ENCODE measurements at regions not wholly inside any gene's neighbourhood (a gene's known extent, or its start where the extent isn't known, plus 50 kb on each side); places are given as distances from the start of the nearest gene placed in this dataset.

DNA sequence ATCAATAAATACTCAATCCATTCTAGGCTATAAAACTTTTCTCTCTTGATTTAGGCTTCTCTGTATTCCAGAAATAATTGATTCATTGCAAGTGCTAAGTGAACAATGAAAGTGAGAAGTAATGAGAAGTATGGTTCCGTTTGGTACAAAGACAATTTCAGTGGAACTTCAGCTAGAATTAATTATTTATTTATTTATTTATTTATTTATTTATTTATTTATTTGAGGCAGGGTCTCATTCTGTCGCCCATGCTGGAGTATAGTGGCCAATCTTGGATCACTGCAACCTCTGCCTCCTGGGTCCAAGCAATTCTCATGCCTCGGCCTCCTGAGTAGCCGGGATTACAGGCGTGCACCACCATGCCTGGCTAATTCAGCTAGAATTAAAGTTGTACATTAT lies 262.1 kb downstream of the B3GLCT start:
- TF ChIP-seq, protein P1, sequence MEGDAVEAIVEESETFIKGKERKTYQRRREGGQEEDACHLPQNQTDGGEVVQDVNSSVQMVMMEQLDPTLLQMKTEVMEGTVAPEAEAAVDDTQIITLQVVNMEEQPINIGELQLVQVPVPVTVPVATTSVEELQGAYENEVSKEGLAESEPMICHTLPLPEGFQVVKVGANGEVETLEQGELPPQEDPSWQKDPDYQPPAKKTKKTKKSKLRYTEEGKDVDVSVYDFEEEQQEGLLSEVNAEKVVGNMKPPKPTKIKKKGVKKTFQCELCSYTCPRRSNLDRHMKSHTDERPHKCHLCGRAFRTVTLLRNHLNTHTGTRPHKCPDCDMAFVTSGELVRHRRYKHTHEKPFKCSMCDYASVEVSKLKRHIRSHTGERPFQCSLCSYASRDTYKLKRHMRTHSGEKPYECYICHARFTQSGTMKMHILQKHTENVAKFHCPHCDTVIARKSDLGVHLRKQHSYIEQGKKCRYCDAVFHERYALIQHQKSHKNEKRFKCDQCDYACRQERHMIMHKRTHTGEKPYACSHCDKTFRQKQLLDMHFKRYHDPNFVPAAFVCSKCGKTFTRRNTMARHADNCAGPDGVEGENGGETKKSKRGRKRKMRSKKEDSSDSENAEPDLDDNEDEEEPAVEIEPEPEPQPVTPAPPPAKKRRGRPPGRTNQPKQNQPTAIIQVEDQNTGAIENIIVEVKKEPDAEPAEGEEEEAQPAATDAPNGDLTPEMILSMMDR (conservative IDR thresholded peaks at IDR 0.05), result no peak
- no peak overlapping the region for H3K27ac ChIP-seq

DNA sequence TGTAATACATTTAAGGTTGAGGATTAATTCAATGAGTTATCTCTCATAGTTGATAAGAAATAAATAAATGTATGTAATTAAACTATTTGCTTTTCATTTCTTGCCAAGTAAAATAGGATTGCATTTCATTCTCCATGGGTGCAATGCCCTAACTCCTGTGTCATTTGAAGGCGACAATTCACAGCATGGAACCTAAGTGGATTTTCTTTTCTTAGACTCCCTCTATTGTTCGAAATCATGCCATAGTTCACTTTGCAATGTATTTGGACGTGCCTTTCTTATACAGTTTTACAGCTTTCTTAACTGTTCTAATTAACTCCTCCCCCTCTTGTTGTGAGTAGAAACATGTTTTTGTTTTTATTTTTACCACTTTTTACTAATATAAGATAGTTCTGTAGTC lies 263.0 kb downstream of the B3GLCT start:
- no peak overlapping the region for H3K27ac ChIP-seq
- TF ChIP-seq, protein P1 (conservative IDR thresholded peaks at IDR 0.05), result no peak

- H3K27ac ChIP-seq, result no peak overlapping the region
- TF ChIP-seq, protein P1 (conservative IDR thresholded peaks at IDR 0.05), result no peak
These were observed 268.5 kb downstream of the B3GLCT start for GRCh38 chr13:31468114-31468902.

- TF ChIP-seq, protein P1 (conservative IDR thresholded peaks at IDR 0.05), result no peak
- no peak overlapping the region for H3K27ac ChIP-seq
These were observed 269.6 kb downstream of the B3GLCT start for GRCh38 chr13:31469377-31469776.

GRCh38 chr13:31476266-31476665 lies 263.1 kb upstream of the RXFP2 start:
- TF ChIP-seq, protein P1 (conservative IDR thresholded peaks at IDR 0.05), result no peak
- H3K27ac ChIP-seq, result no peak overlapping the region

GRCh38 chr13:31476753-31477152 lies 262.6 kb upstream of the RXFP2 start:
- TF ChIP-seq, protein P1 (conservative IDR thresholded peaks at IDR 0.05), result no peak
- no peak overlapping the region for H3K27ac ChIP-seq

GRCh38 chr13:31477961-31478360 lies 261.4 kb upstream of the RXFP2 start:
- TF ChIP-seq, protein P1 (conservative IDR thresholded peaks at IDR 0.05), result no peak
- no peak overlapping the region for H3K27ac ChIP-seq
